Fibroblast of skin of right biceps (primary cell): ENCODE measurements at regions not wholly inside any gene's neighbourhood (a gene's known extent, or its start where the extent isn't known, plus 50 kb on each side); places are given as distances from the start of the nearest gene placed in this dataset.

Experiments used
- DNase-seq: peaks from one replicate; pipeline ENCODE4 v3.0.0-alpha.2; 2013

- DNase-seq, result peak; percentile 3
Observed at GRCh38 chr13:73740666-73741065, 393.5 kb downstream of the KLF12 start.

- DNase-seq, result no peak
Observed at GRCh38 chr13:73739394-73739793, 394.8 kb downstream of the KLF12 start.

GRCh38 chr13:73738626-73739025, 395.6 kb downstream of the KLF12 start:
- DNase-seq, result no peak

GRCh38 chr13:73737214-73737613, 397.0 kb downstream of the KLF12 start:
- no peak for DNase-seq

GRCh38 chr13:73733706-73734105, 400.5 kb downstream of the KLF12 start:
- no peak for DNase-seq

GRCh38 chr13:73732350-73732749, 401.9 kb downstream of the KLF12 start:
- no peak for DNase-seq

GRCh38 chr13:73731564-73731963, 402.6 kb downstream of the KLF12 start:
- DNase-seq, result no peak

- DNase-seq, result no peak
Observed at GRCh38 chr13:73730014-73730413, 404.2 kb downstream of the KLF12 start.

- no peak for DNase-seq
Observed at GRCh38 chr13:73729046-73729445, 405.2 kb downstream of the KLF12 start.

GRCh38 chr13:73722120-73722519, 412.1 kb downstream of the KLF12 start:
- DNase-seq, result peak; percentile 65

- no peak for DNase-seq
Observed at GRCh38 chr13:73721571-73721970, 412.6 kb downstream of the KLF12 start.

- DNase-seq, result no peak
Observed at GRCh38 chr13:73720216-73720840, 413.9 kb downstream of the KLF12 start.

GRCh38 chr13:73718246-73718645, 416.0 kb downstream of the KLF12 start:
- DNase-seq, result no peak

- peak; percentile 35 for DNase-seq
Observed at GRCh38 chr13:73717632-73718031, 416.6 kb downstream of the KLF12 start.

- no peak for DNase-seq
Observed at GRCh38 chr13:73715911-73716510, 418.2 kb downstream of the KLF12 start.

- no peak for DNase-seq
Observed at GRCh38 chr13:73715114-73715910, 418.9 kb downstream of the KLF12 start.

- no peak for DNase-seq
Observed at GRCh38 chr13:73714522-73714921, 419.7 kb downstream of the KLF12 start.

GRCh38 chr13:73708393-73708985, 425.7 kb downstream of the KLF12 start:
- peak; percentile 59 for DNase-seq

GRCh38 chr13:73704587-73704986, 429.6 kb downstream of the KLF12 start:
- no peak for DNase-seq

- no peak for DNase-seq
Observed at GRCh38 chr13:73703606-73704005, 430.6 kb downstream of the KLF12 start.

GRCh38 chr13:73702419-73703071, 431.7 kb downstream of the KLF12 start:
- no peak for DNase-seq

- no peak for DNase-seq
Observed at GRCh38 chr13:73701160-73701559, 433.0 kb downstream of the KLF12 start.

- DNase-seq, result peak; percentile 22
Observed at GRCh38 chr13:73698859-73699258, 435.3 kb downstream of the KLF12 start.
